HG03045 (cell line): ENCODE measurements at regions not wholly inside any gene's neighbourhood (a gene's known extent, or its start where the extent isn't known, plus 50 kb on each side); places are given as distances from the start of the nearest gene placed in this dataset.
"Not testable (repeated sequence)": the region's sequence is repeated elsewhere in the genome, so short reads cannot be mapped to it uniquely, and the experiment has no call there.

ENCODE experiments used
- ATAC-seq: cut with Tn5 transposase; IDR thresholded peaks from one replicate; pipeline ENCODE4 v1.9.1; 2021; ENCODE audit warnings: mild to moderate bottlenecking, moderate library complexity; ENCODE audit not compliant: unreplicated experiment

- ATAC-seq, result no peak
Measured at GRCh38 chr4:12712648-12713339, 771.3 kb downstream of the RAB28 start.

- ATAC-seq, result no peak
Measured at GRCh38 chr4:12707381-12708175, 776.6 kb downstream of the RAB28 start.

- no peak for ATAC-seq
Measured at GRCh38 chr4:12703036-12703435, 781.1 kb downstream of the RAB28 start.

GRCh38 chr4:12701384-12701783 lies 782.8 kb downstream of the RAB28 start:
- no peak for ATAC-seq

GRCh38 chr4:12697970-12698369 lies 786.2 kb downstream of the RAB28 start:
- no peak for ATAC-seq

GRCh38 chr4:12692815-12693214 lies 791.3 kb downstream of the RAB28 start:
- ATAC-seq, result no peak

- ATAC-seq, result no peak
Measured at GRCh38 chr4:12691168-12691567, 793.0 kb downstream of the RAB28 start.

- ATAC-seq, result no peak
Measured at GRCh38 chr4:12689457-12689856, 794.7 kb downstream of the RAB28 start.

- ATAC-seq, result no peak
Measured at GRCh38 chr4:12679217-12679616, 804.9 kb downstream of the RAB28 start.

- ATAC-seq, result no peak
Measured at GRCh38 chr4:12674184-12674583, 810.0 kb downstream of the RAB28 start.

- ATAC-seq, result no peak
Measured at GRCh38 chr4:12672303-12672702, 811.8 kb downstream of the RAB28 start.

GRCh38 chr4:12658146-12658545 lies 826.0 kb downstream of the RAB28 start:
- no peak for ATAC-seq

- no peak for ATAC-seq
Measured at GRCh38 chr4:12651876-12652275, 832.3 kb downstream of the RAB28 start.

- ATAC-seq, result no peak
Measured at GRCh38 chr4:12645732-12646131, 838.4 kb downstream of the RAB28 start.

GRCh38 chr4:12644261-12644660 lies 839.9 kb downstream of the RAB28 start:
- no peak for ATAC-seq

GRCh38 chr4:12636191-12636590 lies 847.9 kb downstream of the RAB28 start:
- no peak for ATAC-seq

GRCh38 chr4:12635629-12636028 lies 848.5 kb downstream of the RAB28 start:
- no peak for ATAC-seq

GRCh38 chr4:12633053-12633651 lies 851.0 kb downstream of the RAB28 start:
- ATAC-seq, result peak; percentile 95

GRCh38 chr4:12615822-12616221 lies 868.3 kb downstream of the RAB28 start:
- ATAC-seq, result no peak

- ATAC-seq, result no peak
Measured at GRCh38 chr4:12612876-12613275, 871.3 kb downstream of the RAB28 start.

GRCh38 chr4:12609212-12609875 lies 874.8 kb downstream of the RAB28 start:
- ATAC-seq, result not testable (repeated sequence)
